H1 (cell line): ENCODE measurements at regions not wholly inside any gene's neighbourhood (a gene's known extent, or its start where the extent isn't known, plus 50 kb on each side); places are given as distances from the start of the nearest gene placed in this dataset.

Experiments used
- CTCF ChIA-PET: fragments of 300-600 bp; sonication (Branson Sonifier 250); formaldehyde crosslinking; loops from one replicate; lab custom pipeline; 2021; ENCODE audit not compliant: partially characterized antibody; lab: Charles Lee
- POLR2A ChIA-PET: fragments of 300-600 bp; sonication (Branson Sonifier 250); formaldehyde crosslinking; loops from one replicate; lab custom pipeline; 2021; ENCODE audit warnings: inconsistent platforms; ENCODE audit not compliant: partially characterized antibody; lab: Charles Lee
- DNase-seq, 2 experiments: peaks; one replicate each; pipeline versions ENCODE4 v3.0.0 to v3.0.0-alpha.2; 2010 to 2022; ENCODE audit warnings: low spot score in 2 of 2, low read depth in 1 of 2, mixed read lengths in 1 of 2
- FAIRE-seq: peaks from 2 replicates; lab custom pipeline; 2011; peaks lifted over from hg19 to GRCh38; lab: Jason Lieb, UNC
- H2AFZ ChIP-seq: 2 replicates; pipeline ENCODE4 v1.8.1; 2012; ENCODE audit warnings: low read length, inconsistent platforms
- H2AK5ac ChIP-seq: 2 replicates; pipeline ENCODE4 v1.6.1; 2013; ENCODE audit warnings: low read depth, low read length
- H2BK120ac ChIP-seq: replicated peaks from 2 replicates; pipeline ENCODE3; 2013; ENCODE audit warnings: low read depth, low read length, inconsistent platforms
- H2BK12ac ChIP-seq: 2 replicates; pipeline ENCODE4 v1.6.1; 2013; ENCODE audit warnings: low read depth, low read length
- H2BK15ac ChIP-seq: 2 replicates; pipeline ENCODE4 v1.6.1; 2013; ENCODE audit warnings: low read length
- H2BK20ac ChIP-seq: 2 replicates; pipeline ENCODE4 v1.6.1; 2013; ENCODE audit warnings: low read length
- H2BK5ac ChIP-seq: 2 replicates; pipeline ENCODE4 v1.6.1; 2013; ENCODE audit warnings: low read depth, low read length
- H3K14ac ChIP-seq: 2 replicates; pipeline ENCODE4 v1.6.1; 2013; ENCODE audit warnings: inconsistent platforms; ENCODE audit not compliant: insufficient read length
- H3K18ac ChIP-seq: 2 replicates; pipeline ENCODE4 v1.6.1; 2013; ENCODE audit warnings: low read length; ENCODE audit errors: extremely low read depth
- H3K23ac ChIP-seq: 2 replicates; pipeline ENCODE4 v1.6.1; 2013; ENCODE audit warnings: inconsistent platforms; ENCODE audit not compliant: insufficient read length
- H3K23me2 ChIP-seq: 2 replicates; pipeline ENCODE4 v1.6.1; 2013; ENCODE audit warnings: low read depth, low read length
- H3K27ac ChIP-seq: 2 replicates; pipeline ENCODE4 v1.6.1; 2011; ENCODE audit warnings: low read depth, low read length, inconsistent platforms
- H3K27me3 ChIP-seq, 4 experiments: replicated peaks in 1 of 4; 1 replicate in 1 of 4; 2 replicates in 3 of 4; pipeline versions ENCODE4 v1.6.1 to v1.8.1; 2011 to 2013; ENCODE audit warnings: low read length in 3 of 4, mild to moderate bottlenecking in 3 of 4, inconsistent platforms in 2 of 4, mixed read lengths in 2 of 4, moderate library complexity in 1 of 4; ENCODE audit not compliant: control insufficient read depth in 3 of 4, insufficient read depth in 3 of 4; ENCODE audit errors: extremely low read depth in 1 of 4
- H3K36me3 ChIP-seq, 4 experiments: 2 replicates each; pipeline versions ENCODE4 v1.6.1 to v1.8.1; 2011 to 2013; ENCODE audit warnings: mild to moderate bottlenecking in 4 of 4, low read length in 3 of 4, moderate library complexity in 2 of 4, control low read depth in 1 of 4, inconsistent platforms in 1 of 4; ENCODE audit not compliant: insufficient read depth in 4 of 4, control insufficient read depth in 2 of 4
- H3K4ac ChIP-seq: replicated peaks from 2 replicates; pipeline ENCODE3; 2013; ENCODE audit warnings: low read length, low read depth, mixed read lengths, inconsistent platforms; ENCODE audit not compliant: insufficient read length
- H3K4me1 ChIP-seq, 4 experiments: replicated peaks in 1 of 4; 1 replicate in 1 of 4; 2 replicates in 3 of 4; pipeline versions ENCODE4 v1.6.1 to v1.8.1; 2011 to 2013; ENCODE audit warnings: low read length in 3 of 4, inconsistent platforms in 2 of 4, mixed read lengths in 1 of 4; ENCODE audit not compliant: insufficient read depth in 4 of 4, control insufficient read depth in 3 of 4
- H3K4me2 ChIP-seq, 2 experiments: 2 replicates each; pipeline versions ENCODE4 v1.6.1 to v1.8.1; 2011 to 2013; ENCODE audit warnings: low read depth in 2 of 2, low read length in 2 of 2, control low read depth in 1 of 2, inconsistent platforms in 1 of 2, mild to moderate bottlenecking in 1 of 2; ENCODE audit not compliant: insufficient read depth in 1 of 2
- H3K4me3 ChIP-seq, 4 experiments: fragments of 200-600, 300-600 bp in 1 of 4; sonication (generic), shearing (Covaris generic), sonication (Bioruptor Twin) in 1 of 4; 2 replicates each; pipeline versions ENCODE4 v1.5.1 to v1.8.1; 2011 to 2016; ENCODE audit warnings: low read length in 4 of 4, low read depth in 3 of 4, control low read depth in 2 of 4, inconsistent platforms in 2 of 4, mild to moderate bottlenecking in 2 of 4, mixed read lengths in 1 of 4, moderate library complexity in 1 of 4; ENCODE audit not compliant: insufficient read depth in 2 of 4; ENCODE audit errors: extremely low read depth in 1 of 4
- H3K56ac ChIP-seq: replicated peaks from 2 replicates; pipeline ENCODE3; 2013; ENCODE audit warnings: low read depth, mild to moderate bottlenecking, mixed read lengths, low read length, inconsistent platforms; ENCODE audit not compliant: insufficient read length
- H3K79me1 ChIP-seq: 2 replicates; pipeline ENCODE4 v1.6.1; 2013; ENCODE audit warnings: low read depth, low read length, control low read depth
- H3K79me2 ChIP-seq, 2 experiments: 2 replicates each; pipeline versions ENCODE4 v1.6.1 to v1.8.1; 2012 to 2013; ENCODE audit warnings: low read length in 2 of 2, mild to moderate bottlenecking in 2 of 2, inconsistent platforms in 1 of 2; ENCODE audit not compliant: insufficient read depth in 2 of 2, control insufficient read depth in 1 of 2
- H3K9ac ChIP-seq, 4 experiments: replicated peaks in 1 of 4; 1 replicate in 1 of 4; 2 replicates in 3 of 4; pipeline versions ENCODE4 v1.6.1 to v1.8.1; 2011 to 2013; ENCODE audit warnings: low read depth in 3 of 4, low read length in 3 of 4, control low read depth in 2 of 4, mild to moderate bottlenecking in 2 of 4, moderate library complexity in 2 of 4, inconsistent platforms in 1 of 4; ENCODE audit errors: extremely low read depth in 1 of 4
- H3K9me3 ChIP-seq, 2 experiments: 2 replicates each; pipeline versions ENCODE4 v1.6.1 to v1.8.1; 2012 to 2013; ENCODE audit warnings: mild to moderate bottlenecking in 2 of 2, moderate library complexity in 2 of 2, control low read depth in 1 of 2, inconsistent platforms in 1 of 2, low read depth in 1 of 2, low read length in 1 of 2, mixed read lengths in 1 of 2; ENCODE audit not compliant: insufficient read depth in 2 of 2
- H4K20me1 ChIP-seq, 2 experiments: replicated peaks in 1 of 2; 2 replicates each; pipeline versions ENCODE3 to v1.8.1; 2011 to 2013; ENCODE audit warnings: inconsistent platforms in 2 of 2, low read length in 2 of 2, mild to moderate bottlenecking in 1 of 2; ENCODE audit not compliant: insufficient read depth in 2 of 2, control insufficient read depth in 1 of 2
- H4K5ac ChIP-seq: 2 replicates; pipeline ENCODE4 v1.6.1; 2013; ENCODE audit warnings: low read length, low read depth, mixed read lengths, inconsistent platforms; ENCODE audit not compliant: insufficient read length
- H4K8ac ChIP-seq: 2 replicates; pipeline ENCODE4 v1.8.0; 2013; ENCODE audit warnings: mild to moderate bottlenecking, moderate library complexity, low read length, inconsistent platforms; ENCODE audit not compliant: insufficient read depth; ENCODE audit errors: extremely low read depth
- H4K91ac ChIP-seq: replicated peaks from 2 replicates; pipeline ENCODE3; 2013; ENCODE audit warnings: low read length, mixed read lengths, inconsistent platforms; ENCODE audit not compliant: insufficient read length
- CBX8 ChIP-seq: fragments of 300-800, 300-1000 bp; sonication (generic); IDR thresholded peaks from 2 replicates; pipeline ENCODE4 v1.7.1; 2016; ENCODE audit warnings: low read depth, low read length, borderline replicate concordance
- EGR1 ChIP-seq: IDR thresholded peaks from 2 replicates; pipeline ENCODE4 v1.6.1; 2011; ENCODE audit warnings: low read depth, low read length, borderline replicate concordance
- RBBP5 ChIP-seq: IDR thresholded peaks from 2 replicates; pipeline ENCODE4 v1.7.1; 2012; ENCODE audit warnings: low read depth, mild to moderate bottlenecking, inconsistent platforms, low read length, moderate library complexity, borderline replicate concordance
- RXRA ChIP-seq: IDR thresholded peaks from 2 replicates; pipeline ENCODE4 v1.6.1; 2011; ENCODE audit warnings: low read depth, mild to moderate bottlenecking, low read length, moderate library complexity; ENCODE audit not compliant: insufficient read depth
- SP2 ChIP-seq: IDR thresholded peaks from 2 replicates; pipeline ENCODE4 v1.6.1; 2012; ENCODE audit warnings: mild to moderate bottlenecking, low read length, inconsistent platforms
- SP4 ChIP-seq: IDR thresholded peaks from 2 replicates; pipeline ENCODE4 v1.6.1; 2012; ENCODE audit warnings: low read length, inconsistent platforms
- WGBS, 2 experiments: shearing (Covaris generic) in 1 of 2; methylation state at CpG; one replicate each; pipeline versions ENCODE4 v1.1.6 to v1.1.7; 2013 to 2015; ENCODE audit warnings: low lambda C conversion rate in 2 of 2, mixed read lengths in 2 of 2, inconsistent platforms in 1 of 2, low coverage in 1 of 2, missing lambda C conversion rate in 1 of 2; ENCODE audit not compliant: insufficient replicate concordance in 2 of 2, insufficient coverage in 1 of 2, insufficient read length in 1 of 2; ENCODE audit errors: extremely low coverage in 1 of 2, missing lambda C conversion rate in 1 of 2; 5-methylcytosine and 5-hydroxymethylcytosine counted together
- TF ChIP-seq, protein P1 (sequence below): IDR thresholded peaks from 2 replicates; pipeline ENCODE4 v1.6.1; 2011; ENCODE audit warnings: low read depth, mild to moderate bottlenecking, low read length; ENCODE audit not compliant: insufficient read depth
- TF ChIP-seq, protein P2 (sequence below): IDR thresholded peaks from 2 replicates; pipeline ENCODE4 v1.6.1; 2012; ENCODE audit warnings: inconsistent platforms
- TF ChIP-seq, protein P3 (sequence below): IDR thresholded peaks from 2 replicates; pipeline ENCODE4 v1.6.1; 2011; ENCODE audit warnings: low read length, improper control_type of control experiment

DNA sequence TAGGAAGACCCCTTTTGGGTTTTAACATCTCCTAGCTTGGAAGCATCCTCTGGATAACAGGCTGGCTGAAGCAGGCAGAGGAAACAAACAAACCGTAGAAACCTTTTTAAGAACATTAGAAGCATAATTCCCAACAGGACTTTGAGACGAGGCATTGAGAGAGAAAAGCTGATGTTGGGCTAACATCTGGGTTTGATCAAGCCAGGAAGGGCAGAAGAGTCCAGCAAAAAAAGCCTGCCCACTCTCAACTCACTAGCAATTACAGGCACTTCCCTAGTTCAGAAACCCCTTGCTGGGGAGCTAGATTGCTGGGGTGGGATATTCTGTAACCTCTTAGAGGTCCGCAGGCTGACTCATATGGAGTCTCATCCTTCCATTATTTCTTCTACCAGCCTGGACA lies 75.4 kb upstream of the CTNNA1 start:
- Histone ChIP-seq H4K20me1 (no peaks in the 10 kb centered on the region), H3K4me2 (no peak overlapping the region), H3K56ac (no peak overlapping the region), H4K91ac (no peak overlapping the region), H3K79me1 (no peaks in the 10 kb centered on the region), H3K23ac (no peak overlapping the region), H2BK15ac (no peak overlapping the region), H4K8ac (no peak overlapping the region), H2AFZ (no peak overlapping the region), H2AK5ac (no peak overlapping the region), H4K5ac (no peak overlapping the region), H3K79me2 (no peaks in the 10 kb centered on the region), H3K23me2 (no peaks in the 10 kb centered on the region), H2BK12ac (no peak overlapping the region), H2BK20ac (no peak overlapping the region), H3K4me1 (no peaks in the 10 kb centered on the region), H3K4me3 (no peak overlapping the region), H3K14ac (no peak overlapping the region), H3K9ac (no peak overlapping the region), H2BK5ac (no peak overlapping the region), H3K9me3 (no peaks in the 10 kb centered on the region), H2BK120ac (no peak overlapping the region), H3K27me3 (no peaks in the 10 kb centered on the region), H3K4ac (no peak overlapping the region), H3K36me3 (no peaks in the 10 kb centered on the region), H3K27ac (no peak overlapping the region), H3K18ac (no peak overlapping the region)
- no peak for DNase-seq
- ChIA-PET POLR2A (no interaction called here), CTCF (interaction anchor here (0.7 to 1.7 kb wide), 2 partner anchors 12 to 30 kb away, joined by 3 to 5 read pairs; no protein-coding TSS in a partner anchor)
- WGBS, 2 experiments, result 90% methylated on average over 3 of the region's 3 CpGs; no CpG with 5 or more reads in 1 of the 2 experiments
- no peak for FAIRE-seq
- TF ChIP-seq EGR1 (no peak), SP4 (no peak), RXRA (no peak), CBX8 (no peak), SP2 (no peak), RBBP5 (no peak)
- TF ChIP-seq, protein P1, sequence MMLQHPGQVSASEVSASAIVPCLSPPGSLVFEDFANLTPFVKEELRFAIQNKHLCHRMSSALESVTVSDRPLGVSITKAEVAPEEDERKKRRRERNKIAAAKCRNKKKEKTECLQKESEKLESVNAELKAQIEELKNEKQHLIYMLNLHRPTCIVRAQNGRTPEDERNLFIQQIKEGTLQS, result no peak
- TF ChIP-seq, protein P2, sequence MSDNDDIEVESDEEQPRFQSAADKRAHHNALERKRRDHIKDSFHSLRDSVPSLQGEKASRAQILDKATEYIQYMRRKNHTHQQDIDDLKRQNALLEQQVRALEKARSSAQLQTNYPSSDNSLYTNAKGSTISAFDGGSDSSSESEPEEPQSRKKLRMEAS, result no peak
- TF ChIP-seq, protein P3, sequence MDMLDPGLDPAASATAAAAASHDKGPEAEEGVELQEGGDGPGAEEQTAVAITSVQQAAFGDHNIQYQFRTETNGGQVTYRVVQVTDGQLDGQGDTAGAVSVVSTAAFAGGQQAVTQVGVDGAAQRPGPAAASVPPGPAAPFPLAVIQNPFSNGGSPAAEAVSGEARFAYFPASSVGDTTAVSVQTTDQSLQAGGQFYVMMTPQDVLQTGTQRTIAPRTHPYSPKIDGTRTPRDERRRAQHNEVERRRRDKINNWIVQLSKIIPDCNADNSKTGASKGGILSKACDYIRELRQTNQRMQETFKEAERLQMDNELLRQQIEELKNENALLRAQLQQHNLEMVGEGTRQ, result no peak
